DOHH2 (cell line): ENCODE measurements at regions not wholly inside any gene's neighbourhood (a gene's known extent, or its start where the extent isn't known, plus 50 kb on each side); places are given as distances from the start of the nearest gene placed in this dataset.

Source experiments
- EZH2phosphoT487 ChIP-seq: fragments of 200-600 bp; sonication (generic); IDR thresholded peaks from 2 replicates; pipeline ENCODE4 v1.6.1; 2017; ENCODE audit warnings: borderline replicate concordance, mild to moderate bottlenecking, antibody characterized with exemption, low read length, moderate library complexity, mixed read lengths
- TF ChIP-seq, protein P1 (sequence below): fragments of 200-600 bp; sonication (generic); IDR thresholded peaks from one replicate; pipeline ENCODE4 v1.5.1; 2014; ENCODE audit warnings: antibody characterized with exemption, mild to moderate bottlenecking, low read depth, low read length; ENCODE audit not compliant: poor library complexity, severe bottlenecking

- TF ChIP-seq, protein P1, sequence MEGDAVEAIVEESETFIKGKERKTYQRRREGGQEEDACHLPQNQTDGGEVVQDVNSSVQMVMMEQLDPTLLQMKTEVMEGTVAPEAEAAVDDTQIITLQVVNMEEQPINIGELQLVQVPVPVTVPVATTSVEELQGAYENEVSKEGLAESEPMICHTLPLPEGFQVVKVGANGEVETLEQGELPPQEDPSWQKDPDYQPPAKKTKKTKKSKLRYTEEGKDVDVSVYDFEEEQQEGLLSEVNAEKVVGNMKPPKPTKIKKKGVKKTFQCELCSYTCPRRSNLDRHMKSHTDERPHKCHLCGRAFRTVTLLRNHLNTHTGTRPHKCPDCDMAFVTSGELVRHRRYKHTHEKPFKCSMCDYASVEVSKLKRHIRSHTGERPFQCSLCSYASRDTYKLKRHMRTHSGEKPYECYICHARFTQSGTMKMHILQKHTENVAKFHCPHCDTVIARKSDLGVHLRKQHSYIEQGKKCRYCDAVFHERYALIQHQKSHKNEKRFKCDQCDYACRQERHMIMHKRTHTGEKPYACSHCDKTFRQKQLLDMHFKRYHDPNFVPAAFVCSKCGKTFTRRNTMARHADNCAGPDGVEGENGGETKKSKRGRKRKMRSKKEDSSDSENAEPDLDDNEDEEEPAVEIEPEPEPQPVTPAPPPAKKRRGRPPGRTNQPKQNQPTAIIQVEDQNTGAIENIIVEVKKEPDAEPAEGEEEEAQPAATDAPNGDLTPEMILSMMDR = no peak
- no peak for TF ChIP-seq EZH2phosphoT487
Measured at GRCh38 chr2:78775291-78775690, 250.2 kb upstream of the REG3G start.
